ENCODE measurements at regions not wholly inside any gene's neighbourhood (a gene's known extent, or its start where the extent isn't known, plus 50 kb on each side); places are given as distances from the start of the nearest gene placed in this dataset.

- peak; percentile 93 for TF ChIP-seq TFE3 (CRISPR knock-in tag; IDR thresholded peaks at IDR 0.05)
- TF ChIP-seq MGA (IDR thresholded peaks at IDR 0.05): 0 out of 2 replicates have a peak, but pooled peaks have one; percentile 15
- TF ChIP-seq CBFA2T2 (conservative IDR thresholded peaks at IDR 0.05): peak; percentile 19; the same call in 1 of the 2 replicates
Observed at GRCh38 chr14:35932659-35933159, 106.6 kb downstream of the BRMS1L start (continued).

All from K562 (cell line).